ENCODE measurements at regions not wholly inside any gene's neighbourhood (a gene's known extent, or its start where the extent isn't known, plus 50 kb on each side); places are given as distances from the start of the nearest gene placed in this dataset.

GRCh38 chr13:79907527-79907926 is 426.6 kb downstream of the NDFIP2 start:
- Mint-ChIP-seq H3K27me3 (ENCODE audit: low read depth) (no peaks in the 10 kb centered on the region), H3K4me1 (peaks cover 14% of the 10 kb centered on the region), H3K27ac (ENCODE audit: unreplicated experiment) (no peak overlapping the region), H3K36me3 (ENCODE audit: low read depth) (no peaks in the 10 kb centered on the region), H3K4me3 (no peak overlapping the region), H3K9me3 (no peaks in the 10 kb centered on the region)
- TF ChIP-seq CTCF (conservative IDR thresholded peaks at IDR 0.05), result no peak
- no peak for DNase-seq (ENCODE audit: low read depth, low spot score)

- H3K27me3 Mint-ChIP-seq (ENCODE audit: low read depth), result no peaks in the 10 kb centered on the region
- no peak overlapping the region for H3K4me3 Mint-ChIP-seq
- no peaks in the 10 kb centered on the region for H3K36me3 Mint-ChIP-seq (ENCODE audit: low read depth)
- no peak overlapping the region for H3K27ac Mint-ChIP-seq (ENCODE audit: unreplicated experiment)
- H3K4me1 Mint-ChIP-seq, result peaks cover 14% of the 10 kb centered on the region
- H3K9me3 Mint-ChIP-seq, result peaks cover under 1% of the 10 kb centered on the region
- no peak for TF ChIP-seq CTCF (conservative IDR thresholded peaks at IDR 0.05)
- DNase-seq (ENCODE audit: low read depth, low spot score), result no peak
Measured at GRCh38 chr13:79906345-79906744, 425.4 kb downstream of the NDFIP2 start.

- Mint-ChIP-seq H3K27me3 (ENCODE audit: low read depth) (no peaks in the 10 kb centered on the region), H3K4me3 (no peak overlapping the region), H3K4me1 (peaks cover 8% of the 10 kb centered on the region), H3K9me3 (peaks cover 2% of the 10 kb centered on the region), H3K27ac (ENCODE audit: unreplicated experiment) (no peak overlapping the region), H3K36me3 (ENCODE audit: low read depth) (no peaks in the 10 kb centered on the region)
- DNase-seq (ENCODE audit: low read depth, low spot score), result no peak
- TF ChIP-seq CTCF (conservative IDR thresholded peaks at IDR 0.05), result no peak
Measured at GRCh38 chr13:79905018-79905417, 424.1 kb downstream of the NDFIP2 start.

- TF ChIP-seq CTCF (conservative IDR thresholded peaks at IDR 0.05), result no peak
- Mint-ChIP-seq H3K27me3 (ENCODE audit: low read depth) (no peaks in the 10 kb centered on the region), H3K9me3 (peaks cover 2% of the 10 kb centered on the region), H3K36me3 (ENCODE audit: low read depth) (no peaks in the 10 kb centered on the region), H3K4me3 (no peak overlapping the region), H3K4me1 (peaks cover 8% of the 10 kb centered on the region), H3K27ac (ENCODE audit: unreplicated experiment) (no peak overlapping the region)
- no peak for DNase-seq (ENCODE audit: low read depth, low spot score)
Measured at GRCh38 chr13:79904581-79904980, 423.6 kb downstream of the NDFIP2 start.

GRCh38 chr13:79901336-79901735 is 420.4 kb downstream of the NDFIP2 start:
- Mint-ChIP-seq H3K4me3 (no peak overlapping the region), H3K27me3 (ENCODE audit: low read depth) (no peaks in the 10 kb centered on the region), H3K9me3 (peaks cover 2% of the 10 kb centered on the region), H3K36me3 (ENCODE audit: low read depth) (no peaks in the 10 kb centered on the region), H3K4me1 (peaks cover 8% of the 10 kb centered on the region), H3K27ac (ENCODE audit: unreplicated experiment) (no peak overlapping the region)
- DNase-seq (ENCODE audit: low read depth, low spot score), result no peak
- no peak for TF ChIP-seq CTCF (conservative IDR thresholded peaks at IDR 0.05)

- H3K4me1 Mint-ChIP-seq, result peaks cover 6% of the 10 kb centered on the region
- H3K9me3 Mint-ChIP-seq, result peaks cover 2% of the 10 kb centered on the region
- no peak for DNase-seq (ENCODE audit: low read depth, low spot score)
- no peak overlapping the region for H3K4me3 Mint-ChIP-seq
- no peak for TF ChIP-seq CTCF (conservative IDR thresholded peaks at IDR 0.05)
- H3K27me3 Mint-ChIP-seq (ENCODE audit: low read depth), result no peaks in the 10 kb centered on the region
- H3K27ac Mint-ChIP-seq (ENCODE audit: unreplicated experiment), result no peak overlapping the region
- no peaks in the 10 kb centered on the region for H3K36me3 Mint-ChIP-seq (ENCODE audit: low read depth)
Measured at GRCh38 chr13:79900356-79900755, 419.4 kb downstream of the NDFIP2 start.

All from neural crest cell (in vitro differentiated cells).